HepG2 (cell line): ENCODE measurements at regions not wholly inside any gene's neighbourhood (a gene's known extent, or its start where the extent isn't known, plus 50 kb on each side); places are given as distances from the start of the nearest gene placed in this dataset.

Source experiments
- ATAC-seq: fragments of 200-7000 bp; cut with Tn5 transposase; 3 replicates; pipeline ENCODE4 v1.9.1; 2020; ENCODE audit warnings: mild to moderate bottlenecking, moderate library complexity
- BruUV-seq: library from RNA; stranded (reverse); fragments of 400-500 nt; replicated peaks from 2 replicates; lab custom pipeline; 2021; lab: Mats Ljungman, UMichigan
- CTCF ChIA-PET: fragments of 300-600 bp; formaldehyde crosslinking; extraction: SDS; loops from one replicate; lab custom pipeline; 2021; ENCODE audit warnings: low total read pairs, inconsistent platforms, low intra/inter-chr PET ratio; lab: Yijun Ruan, JAX
- POLR2A ChIA-PET: fragments of 350-600 bp; sonication (Branson Sonifier 250); formaldehyde crosslinking; loops from one replicate; lab custom pipeline; 2020; ENCODE audit warnings: antibody characterized with exemption, inconsistent platforms; lab: Yijun Ruan, JAX
- DNase-seq: peaks from one replicate; pipeline ENCODE4 v3.0.0-alpha.2; 2015; ENCODE audit warnings: low spot score
- FAIRE-seq: peaks from 3 replicates; lab custom pipeline; 2011; peaks lifted over from hg19 to GRCh38; lab: Jason Lieb, UNC
- H2AFZ ChIP-seq: one replicate; pipeline ENCODE4 v1.6.1; 2011; ENCODE audit warnings: low read length, inconsistent platforms
- H3K27ac ChIP-seq: fragments of 300-600 bp; 3 replicates; pipeline ENCODE4 v1.8.0; 2011; ENCODE audit warnings: mixed run types, mild to moderate bottlenecking, mixed read lengths, low read length, inconsistent platforms; ENCODE audit not compliant: insufficient read depth; ENCODE audit errors: extremely low read length
- H3K27me3 ChIP-seq, 2 experiments: fragments of 200-600 bp in 1 of 2; 2 replicates in 1 of 2; 3 replicates in 1 of 2; pipeline versions ENCODE4 v1.6.0 to v1.8.0; 2011; ENCODE audit warnings: low read length in 2 of 2, mild to moderate bottlenecking in 2 of 2, moderate library complexity in 2 of 2, inconsistent platforms in 1 of 2; ENCODE audit not compliant: insufficient read depth in 2 of 2, control insufficient read depth in 1 of 2
- H3K36me3 ChIP-seq, 2 experiments: fragments of 200-600 bp in 1 of 2; replicated peaks in 1 of 2; 2 replicates in 1 of 2; 3 replicates in 1 of 2; pipeline versions ENCODE4 v1.5.1 to v1.8.0; 2011; ENCODE audit warnings: low read length in 2 of 2, inconsistent platforms in 1 of 2; ENCODE audit not compliant: insufficient read depth in 2 of 2, control insufficient read depth in 1 of 2
- H3K4me1 ChIP-seq: 2 replicates; pipeline ENCODE4 v1.5.1; 2012; ENCODE audit warnings: low read length, inconsistent platforms; ENCODE audit not compliant: insufficient read depth
- H3K4me2 ChIP-seq: 2 replicates; pipeline ENCODE4 v1.6.0; 2011; ENCODE audit warnings: low read depth, low read length, inconsistent platforms
- H3K4me3 ChIP-seq, 3 experiments: fragments of 200-600 bp in 1 of 3; sonication (generic), shearing (Covaris generic) in 1 of 3; replicated peaks in 1 of 3; 2 replicates each; pipeline ENCODE4 v1.5.1; 2011 to 2016; ENCODE audit warnings: low read length in 3 of 3, inconsistent platforms in 2 of 3, low read depth in 2 of 3, mild to moderate bottlenecking in 2 of 3, control low read depth in 1 of 3, mixed read lengths in 1 of 3; ENCODE audit not compliant: insufficient read depth in 1 of 3
- H3K79me2 ChIP-seq: one replicate; pipeline ENCODE4 v1.6.1; 2011; ENCODE audit warnings: low read length, inconsistent platforms; ENCODE audit not compliant: insufficient read depth
- H3K9ac ChIP-seq: 2 replicates; pipeline ENCODE4 v1.6.0; 2011; ENCODE audit warnings: mild to moderate bottlenecking, low read depth, low read length, inconsistent platforms; ENCODE audit not compliant: insufficient read depth
- H3K9me3 ChIP-seq: 2 replicates; pipeline ENCODE4 v1.5.1; 2012; ENCODE audit warnings: mild to moderate bottlenecking, low read length
- H4K20me1 ChIP-seq: 2 replicates; pipeline ENCODE4 v1.6.0; 2011; ENCODE audit warnings: inconsistent platforms, mild to moderate bottlenecking, low read length, moderate library complexity; ENCODE audit not compliant: insufficient read depth
- ESRRA ChIP-seq: sonication (generic); formaldehyde crosslinking; IDR thresholded peaks from 2 replicates; pipeline ENCODE4 v1.5.1; 2020; ENCODE audit warnings: mild to moderate bottlenecking, low read depth, missing genetic modification reagents
- MAFG ChIP-seq: sonication (generic); formaldehyde crosslinking; IDR thresholded peaks from 2 replicates; pipeline ENCODE4 v1.5.1; 2020; ENCODE audit warnings: mild to moderate bottlenecking, missing genetic modification reagents
- NFKBIZ ChIP-seq: IDR thresholded peaks from 2 replicates; pipeline ENCODE4 v1.6.1; 2018; ENCODE audit warnings: missing genetic modification reagents, missing compliant biosample characterization
- NFYB ChIP-seq: sonication (generic); formaldehyde crosslinking; IDR thresholded peaks from 2 replicates; pipeline ENCODE4 v1.4.0; 2020; ENCODE audit warnings: missing genetic modification reagents
- PITX1 ChIP-seq: sonication (generic); formaldehyde crosslinking; IDR thresholded peaks from 2 replicates; pipeline ENCODE4 v1.5.1; 2020; ENCODE audit warnings: mild to moderate bottlenecking, missing genetic modification reagents
- POLR2G ChIP-seq: fragments of 200-400 bp; formaldehyde crosslinking; IDR thresholded peaks from 2 replicates; pipeline ENCODE4 v1.6.1; 2018; ENCODE audit warnings: mild to moderate bottlenecking, low read depth, low read length, moderate library complexity
- REL ChIP-seq: sonication (generic); formaldehyde crosslinking; conservative IDR thresholded peaks from 2 replicates; pipeline ENCODE4 v1.8.0; 2022; ENCODE audit warnings: mild to moderate bottlenecking, missing genetic modification reagents, moderate library complexity
- RFX5 ChIP-seq: IDR thresholded peaks from 2 replicates; pipeline ENCODE4 v1.6.1; 2011; ENCODE audit warnings: low read depth, low read length, improper control_type of control experiment
- TCF7 ChIP-seq: sonication (generic); IDR thresholded peaks from 2 replicates; pipeline ENCODE4 v1.6.1; 2016; ENCODE audit warnings: antibody characterized with exemption, low read depth
- TFAP4 ChIP-seq: sonication (generic); IDR thresholded peaks from 2 replicates; pipeline ENCODE4 v1.6.1; 2016; ENCODE audit warnings: low read depth, borderline replicate concordance
- YEATS2 ChIP-seq: sonication (generic); formaldehyde crosslinking; IDR thresholded peaks from 2 replicates; pipeline ENCODE4 v1.4.0; 2020; ENCODE audit warnings: missing genetic modification reagents, borderline replicate concordance
- ZNF160 ChIP-seq: sonication (generic); formaldehyde crosslinking; IDR thresholded peaks from 2 replicates; pipeline ENCODE4 v1.8.0; 2022; ENCODE audit warnings: mild to moderate bottlenecking, inconsistent platforms, missing genetic modification reagents
- ZNF235 ChIP-seq: sonication (generic); formaldehyde crosslinking; IDR thresholded peaks from 2 replicates; pipeline ENCODE4 v1.8.1; 2023; ENCODE audit warnings: mild to moderate bottlenecking, missing genetic modification reagents, borderline replicate concordance
- ZNF253 ChIP-seq: sonication (generic); formaldehyde crosslinking; IDR thresholded peaks from 2 replicates; pipeline ENCODE4 v1.8.0; 2022; ENCODE audit warnings: mild to moderate bottlenecking, missing genetic modification reagents, borderline replicate concordance
- ZNF431 ChIP-seq: sonication (generic); formaldehyde crosslinking; IDR thresholded peaks from 2 replicates; pipeline ENCODE4 v1.9.0; 2022; ENCODE audit warnings: missing genetic modification reagents, low read depth, mild to moderate bottlenecking, borderline replicate concordance
- ZNF530 ChIP-seq: sonication (generic); formaldehyde crosslinking; IDR thresholded peaks from 2 replicates; pipeline ENCODE4 v1.5.0; 2020; ENCODE audit warnings: low read depth, mild to moderate bottlenecking, missing genetic modification reagents
- ZNF687 ChIP-seq: sonication (generic); formaldehyde crosslinking; IDR thresholded peaks from 2 replicates; pipeline ENCODE4 v1.5.1; 2020; ENCODE audit warnings: mild to moderate bottlenecking, missing genetic modification reagents, moderate library complexity
- WGBS: methylation state at CpG from one replicate; pipeline ENCODE4 v1.1.6; 2017; ENCODE audit warnings: low lambda C conversion rate; 5-methylcytosine and 5-hydroxymethylcytosine counted together
- in situ Hi-C: cut with HindIII; loops from 2 replicates; pipeline ENCODE4 v1.10.0; 2017; ENCODE audit warnings: low pct_unique_long_range_greater_than_20kb; ENCODE audit not compliant: extremely low pct_ligation_motif_present
- intact Hi-C: fragments of 100-400 bp; cut with micrococcal nuclease; formaldehyde crosslinking; loops from one replicate; pipeline ENCODE4 v1.10.0; 2022; ENCODE audit not compliant: unreplicated experiment

- TF ChIP-seq ZNF687 (CRISPR knock-in tag) (no peak), TCF7 (no peak), PITX1 (CRISPR knock-in tag) (no peak), NFKBIZ (CRISPR knock-in tag) (no peak)
- TF ChIP-seq, all 625 proteins: peak for 0
Observed at GRCh38 chr11:95660038-95660437, 129.5 kb downstream of the FAM76B start (continued).

- FAIRE-seq, result no peak
- ATAC-seq, result no peak
- BruUV-seq, result no TSS peak
Observed at GRCh38 chr11:95659088-95659487, 130.5 kb downstream of the FAM76B start.

More at GRCh38 chr11:95659088-95659487, 130.5 kb downstream of the FAM76B start:
- Histone ChIP-seq H4K20me1 (no peaks in the 10 kb centered on the region), H3K4me2 (no peak overlapping the region), H3K27me3 (no peaks in the 10 kb centered on the region), H3K9ac (no peak overlapping the region), H3K9me3 (no peaks in the 10 kb centered on the region), H3K27ac (no peak overlapping the region), H3K4me3 (no peak overlapping the region), H3K36me3 (no peaks in the 10 kb centered on the region)
- in situ Hi-C loops (no loop called here), intact Hi-C loops (no loop called here)
- CTCF ChIA-PET, result no interaction called here
- TF ChIP-seq POLR2G (no peak), TFAP4 (no peak), ZNF530 (CRISPR knock-in tag) (no peak), ZNF431 (CRISPR knock-in tag) (no peak), ZNF235 (CRISPR knock-in tag) (no peak), ZNF160 (CRISPR knock-in tag) (no peak), ZNF253 (no peak), NFYB (CRISPR knock-in tag) (no peak), MAFG (CRISPR knock-in tag) (no peak), YEATS2 (no peak), ESRRA (no peak), RFX5 (no peak), REL (CRISPR knock-in tag) (no peak)
- TF ChIP-seq, all 625 proteins: peak for 0
- WGBS, result 0% methylated on average over 1 of the region's 1 CpG
- Histone ChIP-seq H2AFZ (no peak overlapping the region), H3K79me2 (no peaks in the 10 kb centered on the region), H3K4me1 (no peaks in the 10 kb centered on the region)
- DNase-seq, result no peak
- POLR2A ChIA-PET, result no interaction called here
